NCI-H146 treated with DMSO at 0.1 percent for 48 hours (cell line): ENCODE measurements at regions not wholly inside any gene's neighbourhood (a gene's known extent, or its start where the extent isn't known, plus 50 kb on each side); places are given as distances from the start of the nearest gene placed in this dataset.

ENCODE experiments used
- DNase-seq: peaks from one replicate; lab custom pipeline; 2025; ENCODE audit not compliant: unreplicated experiment; lab: John Stamatoyannopoulos, UW

DNA sequence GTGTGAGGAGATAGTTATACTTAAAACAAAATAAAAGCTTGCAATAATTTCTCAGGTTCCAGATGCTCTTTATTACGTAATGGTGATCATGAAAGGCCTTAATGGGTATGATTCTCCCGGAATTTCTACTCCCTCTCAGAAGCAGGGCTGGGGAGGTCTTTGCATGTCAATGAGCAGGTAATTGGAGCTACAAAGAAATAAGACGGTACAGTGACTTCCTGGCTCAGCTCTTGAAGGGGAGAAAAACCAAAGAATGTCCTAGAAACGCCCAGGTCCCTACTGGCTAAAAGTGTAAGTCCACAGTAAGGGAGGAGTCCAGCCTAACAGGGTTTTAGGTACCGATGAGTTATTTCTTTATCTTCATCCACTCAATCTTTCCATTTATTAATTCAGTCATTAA is 390.9 kb downstream of the TMEM114 start:
- no peak for DNase-seq

DNA sequence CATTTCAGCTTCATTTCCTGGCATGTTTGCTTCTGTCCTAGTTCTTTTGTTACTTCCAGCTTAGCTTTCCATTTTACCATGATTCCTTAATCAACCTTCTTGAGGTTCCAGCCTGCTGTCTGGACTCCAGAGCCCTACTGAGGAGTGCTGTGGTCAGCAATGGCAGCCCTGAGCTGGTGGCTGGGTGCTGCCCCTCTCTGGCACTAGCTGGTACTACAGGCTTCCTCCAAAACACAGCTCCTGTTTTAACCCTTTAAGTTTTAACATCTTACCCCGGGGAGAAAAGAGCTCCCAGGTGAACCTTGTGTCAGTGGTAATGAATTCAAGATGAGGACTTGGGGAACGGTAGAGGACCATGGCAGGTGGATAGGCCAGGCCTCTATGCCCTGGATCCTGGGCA is 395.5 kb downstream of the TMEM114 start:
- no peak for DNase-seq

DNA sequence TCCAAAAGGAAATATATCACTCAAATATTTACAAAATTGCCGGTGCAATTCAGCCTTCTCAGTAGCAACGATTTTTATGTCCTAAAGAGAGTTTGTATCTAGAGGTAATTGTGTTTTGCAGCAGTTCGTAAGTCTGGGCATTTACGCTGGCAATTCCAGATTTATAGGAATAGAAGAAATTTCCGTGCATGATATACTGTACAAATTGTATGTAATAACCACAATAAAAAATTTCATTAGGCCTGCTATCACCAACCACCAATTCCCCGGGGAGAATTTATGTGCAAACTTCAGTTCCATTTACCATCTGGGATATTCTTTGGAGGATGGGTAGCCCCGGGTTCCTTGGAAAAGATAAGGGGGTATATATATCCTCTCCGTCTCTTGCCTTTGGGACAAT is 401.5 kb downstream of the TMEM114 start:
- no peak for DNase-seq

DNA sequence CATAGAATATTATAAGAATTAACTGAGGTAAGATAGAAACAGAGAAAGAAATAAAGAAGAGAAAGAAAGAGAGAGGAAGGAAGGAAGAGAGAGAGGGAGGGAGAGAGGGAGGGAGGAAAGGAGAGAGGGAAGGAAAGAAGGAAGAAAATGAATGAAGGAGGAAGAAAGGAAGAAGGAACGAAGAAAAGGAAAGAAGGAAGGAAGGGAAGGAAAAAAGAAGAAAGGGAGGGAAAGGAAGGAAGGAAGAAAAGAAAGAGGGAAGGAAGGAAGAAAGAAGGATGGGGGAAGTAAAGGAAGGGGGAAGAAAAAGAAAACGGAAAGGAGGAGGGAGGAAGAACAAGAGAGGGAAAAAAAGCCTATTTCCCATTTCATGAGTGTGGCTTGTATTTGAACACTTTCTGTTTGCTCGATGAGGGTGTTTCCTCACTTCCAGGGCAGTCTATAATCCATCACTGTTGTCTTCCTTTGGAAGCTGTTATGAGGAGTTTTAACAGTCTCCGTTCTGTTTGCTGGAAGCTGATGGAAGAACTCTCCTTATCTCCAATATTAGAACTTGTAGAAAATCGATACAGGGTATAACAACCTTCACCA is 402.4 kb downstream of the TMEM114 start:
- no peak for DNase-seq

DNA sequence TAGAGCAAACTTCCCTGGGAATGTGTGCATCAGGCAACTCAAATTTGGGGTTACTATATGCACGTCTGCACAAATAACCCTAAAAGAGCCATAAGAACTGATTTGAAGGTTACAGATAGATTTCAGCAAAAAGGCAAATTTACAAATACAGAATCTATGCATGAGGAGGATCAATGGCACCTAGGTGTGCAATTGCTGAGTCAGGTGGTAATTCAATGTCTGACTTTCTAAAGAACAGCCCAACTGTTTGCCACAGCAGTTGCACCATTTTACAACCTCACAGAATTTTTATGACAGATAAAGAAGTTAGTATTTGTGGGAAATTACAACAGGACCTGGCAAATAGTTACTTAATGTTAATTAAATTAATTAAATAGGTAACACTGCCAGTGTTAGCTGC is 405.5 kb downstream of the TMEM114 start:
- DNase-seq, result no peak

DNA sequence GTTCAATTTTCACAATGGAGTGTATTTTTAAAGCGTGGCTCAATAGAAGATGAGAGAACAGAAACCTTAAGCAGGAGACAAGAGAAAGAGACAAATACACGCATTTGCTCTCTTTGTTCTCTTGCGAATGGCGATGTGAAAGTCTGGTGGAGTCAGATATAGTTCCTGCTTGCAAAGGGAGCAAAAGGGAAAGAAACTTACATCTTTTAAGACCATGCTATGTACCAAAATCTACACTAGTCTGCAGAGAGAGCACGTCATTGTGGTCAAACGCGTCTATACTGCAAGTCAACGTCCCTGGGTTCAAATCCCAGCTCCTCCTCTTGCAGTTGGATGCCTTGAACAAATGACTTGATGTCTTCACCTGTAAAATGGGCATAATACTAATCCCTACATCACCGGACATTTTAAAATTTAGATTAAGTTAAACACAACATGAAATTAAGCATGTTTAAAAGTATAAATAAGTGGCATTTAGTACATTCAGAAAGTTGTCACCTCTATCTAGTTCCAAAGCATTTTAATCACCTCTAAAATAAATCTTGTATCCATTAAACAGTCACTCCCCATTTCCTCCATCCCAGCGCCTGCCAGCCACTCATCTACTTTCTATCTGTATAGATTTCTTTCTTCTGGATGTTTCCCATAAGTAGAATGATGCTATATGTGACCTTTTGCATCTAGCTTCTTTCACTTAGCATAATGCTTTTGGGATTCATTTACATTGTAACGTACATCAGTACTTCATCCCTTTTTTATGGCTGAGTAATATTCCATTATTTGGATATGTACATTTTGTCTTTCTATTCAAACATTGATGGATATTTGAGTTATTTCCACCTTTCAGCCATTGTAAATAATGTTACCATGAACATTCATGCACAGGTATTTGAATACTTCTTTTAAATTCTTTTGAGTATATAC is 406.9 kb downstream of the TMEM114 start:
- no peak for DNase-seq

DNA sequence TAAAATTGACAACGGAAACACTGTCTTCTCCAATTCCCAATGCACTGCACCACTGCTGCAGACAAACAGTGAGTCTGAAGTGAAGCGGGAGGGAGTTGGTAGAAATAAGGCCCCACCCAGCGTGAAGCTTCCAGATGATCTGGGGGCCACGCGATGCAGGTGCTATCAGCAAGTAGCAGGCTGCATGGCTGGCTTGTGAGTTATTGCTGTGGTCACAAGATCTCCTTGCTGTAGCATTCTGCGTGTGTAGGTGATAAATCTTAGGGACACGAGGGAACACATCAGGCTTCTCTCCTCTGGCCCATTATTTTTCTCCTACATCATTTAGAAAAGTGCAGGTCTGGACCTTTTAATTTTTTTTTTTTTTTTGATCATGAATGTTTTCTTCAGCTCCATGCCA is 407.6 kb downstream of the TMEM114 start:
- DNase-seq, result no peak

DNA sequence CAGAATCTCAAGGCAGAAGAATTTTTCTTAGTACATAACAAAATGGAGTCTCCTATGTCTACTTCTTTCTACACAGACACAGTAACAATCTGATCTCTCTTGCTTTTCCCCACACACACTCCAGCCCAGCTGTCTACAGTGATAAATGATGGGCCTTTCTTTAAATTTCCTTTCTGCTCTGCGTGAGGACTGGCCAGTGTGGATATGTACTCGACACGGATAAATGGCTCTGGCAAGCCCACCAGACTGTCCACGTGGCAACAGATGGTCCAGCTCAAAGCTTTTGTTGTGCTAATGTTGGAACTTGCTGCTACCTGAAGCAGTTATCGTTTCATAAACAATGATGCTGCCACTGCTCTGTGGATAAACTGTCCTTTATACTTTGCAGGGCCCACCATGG is 410.7 kb downstream of the TMEM114 start:
- no peak for DNase-seq

DNA sequence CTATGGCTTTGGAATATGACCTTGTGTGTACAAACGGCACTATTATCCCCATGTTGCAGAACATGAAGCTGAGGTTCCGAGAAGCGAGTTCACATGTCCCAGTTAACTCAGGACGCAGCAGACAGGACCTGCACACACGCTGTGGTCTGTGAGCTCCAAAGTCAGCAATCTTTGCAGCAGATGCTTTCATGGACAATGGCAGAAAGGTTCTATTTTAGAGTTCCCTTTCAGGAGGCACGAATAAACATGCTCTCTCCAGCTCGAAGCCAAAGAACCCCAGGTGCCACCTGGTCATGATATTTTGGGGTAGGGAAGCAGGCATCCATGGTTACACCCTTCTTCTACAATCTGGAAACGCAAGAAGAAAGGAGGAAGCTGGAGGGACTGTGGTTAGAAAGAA is 412.0 kb downstream of the TMEM114 start:
- no peak for DNase-seq

DNA sequence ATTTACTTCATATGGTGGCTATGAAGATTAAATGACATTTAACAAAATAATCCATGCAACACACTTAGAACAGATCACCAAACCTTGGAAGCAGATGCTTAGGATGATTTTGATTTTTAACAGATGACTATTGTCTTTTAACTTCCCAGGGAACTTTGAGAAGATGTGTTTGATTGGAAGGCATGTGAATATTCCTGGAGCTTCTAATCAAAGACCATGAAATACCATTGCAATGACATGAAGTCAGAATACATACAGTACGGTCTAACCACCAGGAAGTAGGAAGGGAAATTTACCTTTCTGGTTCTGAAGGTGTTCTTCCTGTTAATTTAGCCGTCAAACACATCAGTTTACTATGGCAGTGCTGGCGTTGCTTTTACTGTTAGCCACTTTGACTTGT is 414.9 kb downstream of the TMEM114 start:
- no peak for DNase-seq

DNA sequence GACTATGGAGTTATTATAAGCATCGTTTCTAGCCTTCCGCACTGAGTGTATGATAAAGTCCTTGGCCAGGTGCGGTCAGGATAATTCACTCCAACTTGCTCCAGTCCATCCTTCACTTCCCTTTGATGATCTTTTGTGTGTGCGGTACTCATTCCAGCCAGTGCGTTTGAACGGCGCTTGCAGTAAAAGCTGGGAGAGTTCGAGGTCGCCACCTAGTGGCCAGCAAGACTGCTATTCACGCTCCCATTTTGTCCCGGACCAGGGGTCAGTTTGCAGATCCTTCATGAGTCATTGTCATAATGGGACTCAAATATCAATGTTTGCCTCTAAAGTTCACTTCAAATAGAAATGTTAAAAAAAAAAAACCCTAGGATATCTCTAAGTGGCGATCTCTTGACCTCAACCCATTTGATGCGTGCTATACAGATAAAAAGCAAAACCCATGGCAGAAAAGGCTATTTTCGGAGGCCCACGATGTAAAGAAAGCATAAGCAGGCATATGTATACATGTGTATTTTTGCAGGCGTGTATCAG is 417.1 kb downstream of the TMEM114 start:
- DNase-seq, result peak; percentile 66

DNA sequence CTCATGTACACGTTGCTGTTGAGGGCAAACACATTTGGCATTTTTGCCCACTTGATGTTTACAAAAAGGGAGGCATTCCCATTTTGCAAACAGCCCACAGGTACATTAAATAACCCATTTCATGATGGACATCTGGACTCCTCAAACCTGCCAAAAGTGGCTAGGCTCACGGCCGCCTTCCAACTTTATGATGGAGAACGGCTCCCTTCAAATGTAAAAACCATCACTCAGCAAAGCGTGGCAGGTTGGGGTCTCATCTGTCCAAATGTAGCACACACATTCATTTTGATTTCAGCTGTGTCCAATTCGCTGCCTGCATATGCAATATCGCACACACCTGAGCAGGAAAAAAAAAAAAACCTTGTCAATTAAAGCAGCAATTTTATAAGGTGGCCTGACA is 417.8 kb downstream of the TMEM114 start:
- DNase-seq, result no peak

DNA sequence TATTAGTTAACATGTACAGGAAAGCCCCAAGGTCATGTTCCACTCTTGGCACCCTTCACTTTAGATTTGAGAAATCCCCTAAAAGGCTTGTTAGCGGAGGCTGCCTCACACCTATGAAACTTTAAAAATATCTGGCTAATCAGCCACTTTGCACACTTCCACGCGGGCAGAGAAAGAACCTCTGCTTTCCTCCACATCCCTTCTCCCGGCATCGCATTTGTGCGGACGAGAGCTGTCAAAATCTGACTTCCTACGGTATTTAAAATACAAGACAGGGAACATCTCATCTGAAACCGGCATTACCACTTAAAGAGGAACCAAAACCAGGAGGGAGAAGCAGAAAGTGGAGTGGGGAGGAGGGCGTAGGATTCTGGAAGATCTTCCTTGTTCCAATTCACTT is 422.3 kb downstream of the TMEM114 start:
- no peak for DNase-seq

DNA sequence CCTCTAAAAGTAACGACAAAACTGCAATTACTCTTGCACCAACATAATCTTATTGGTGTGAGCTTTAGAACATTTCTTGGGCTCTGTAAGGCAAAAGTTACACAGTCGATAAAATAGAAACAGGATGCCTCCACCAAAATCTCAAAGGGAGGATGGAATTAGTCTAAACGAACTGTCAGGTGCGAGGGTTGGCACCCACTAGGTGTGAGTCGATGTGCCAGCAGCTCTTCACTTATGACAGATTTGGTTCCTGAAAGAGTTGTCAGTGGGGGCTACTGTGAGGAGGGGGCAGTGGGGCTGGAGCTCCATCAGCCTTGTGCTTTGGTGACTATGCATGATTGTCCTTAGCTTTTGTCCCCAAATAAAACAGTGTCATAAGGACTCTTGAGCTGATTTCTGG is 422.9 kb downstream of the TMEM114 start:
- no peak for DNase-seq

DNA sequence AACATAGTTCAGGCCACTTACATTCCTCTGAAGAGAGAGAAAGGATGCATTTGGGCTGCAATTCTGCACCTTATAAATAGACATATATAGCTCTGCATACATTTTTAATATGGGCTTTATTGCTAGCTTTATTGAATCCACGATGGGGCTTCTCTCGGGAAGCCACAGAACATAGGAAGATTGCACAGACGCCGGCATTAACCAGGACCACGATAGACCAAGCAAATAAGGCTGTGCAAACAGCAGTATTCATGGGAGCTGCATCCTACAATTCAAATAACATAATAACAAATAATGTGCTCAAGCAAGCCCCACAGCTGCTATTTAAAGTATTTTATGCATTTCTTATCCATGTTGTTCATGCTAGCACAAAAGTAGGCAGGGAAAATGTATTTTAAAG is 432.3 kb downstream of the TMEM114 start:
- DNase-seq, result no peak

DNA sequence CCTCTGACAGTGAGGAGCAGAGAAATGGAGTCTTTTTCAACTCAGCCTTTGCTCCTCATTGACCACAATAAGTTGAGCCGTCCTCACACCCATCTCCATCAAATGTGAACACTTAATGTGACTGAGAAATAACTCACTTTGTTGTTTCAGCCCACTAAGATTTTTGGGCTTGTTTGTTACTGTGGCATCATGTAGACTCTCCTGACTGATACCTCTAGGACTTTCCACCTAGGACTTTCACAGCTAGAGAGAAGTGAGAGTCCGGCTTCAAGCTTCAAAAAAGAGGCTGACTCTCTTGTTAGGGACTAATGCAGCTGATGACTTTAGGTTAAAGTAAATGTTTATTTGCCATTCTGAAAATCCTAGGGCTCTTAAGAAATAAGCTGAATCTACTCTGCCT is 435.0 kb downstream of the TMEM114 start:
- no peak for DNase-seq

DNA sequence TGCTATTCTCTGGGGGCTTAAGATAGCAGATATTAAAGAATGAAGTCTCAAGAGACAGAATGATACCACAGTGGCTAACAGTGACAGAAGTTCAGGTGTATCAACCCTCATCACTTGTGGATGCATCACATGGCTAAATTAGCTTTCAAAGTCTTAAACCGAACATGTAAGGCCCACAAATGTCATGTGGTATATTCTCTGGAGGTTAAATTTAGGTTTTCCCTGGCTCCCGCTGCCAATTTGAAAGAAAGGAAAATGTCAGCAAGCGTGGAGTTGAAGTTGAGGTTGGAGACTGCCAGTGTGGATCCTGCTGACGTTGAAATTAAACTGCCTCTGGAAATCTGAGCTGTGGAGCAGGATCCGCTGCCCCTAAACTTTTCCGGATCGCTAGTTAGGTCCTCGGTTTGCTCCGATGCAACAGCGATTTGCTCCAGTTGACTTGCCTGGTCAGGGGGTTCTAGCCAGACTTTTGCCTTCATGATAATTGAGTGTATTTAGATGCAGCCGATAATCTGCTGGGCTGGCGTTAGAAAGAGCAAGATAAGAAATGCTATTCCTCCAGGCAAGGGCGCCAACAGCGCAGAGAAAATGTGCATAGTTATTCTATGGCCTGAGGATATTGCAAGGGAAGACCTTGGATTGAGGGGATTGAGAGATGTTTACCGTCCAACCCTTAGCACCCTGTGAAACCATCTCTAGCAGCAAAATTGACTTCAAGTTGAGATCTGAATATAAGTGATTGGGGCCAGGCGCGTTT is 443.9 kb downstream of the TMEM114 start:
- no peak for DNase-seq

DNA sequence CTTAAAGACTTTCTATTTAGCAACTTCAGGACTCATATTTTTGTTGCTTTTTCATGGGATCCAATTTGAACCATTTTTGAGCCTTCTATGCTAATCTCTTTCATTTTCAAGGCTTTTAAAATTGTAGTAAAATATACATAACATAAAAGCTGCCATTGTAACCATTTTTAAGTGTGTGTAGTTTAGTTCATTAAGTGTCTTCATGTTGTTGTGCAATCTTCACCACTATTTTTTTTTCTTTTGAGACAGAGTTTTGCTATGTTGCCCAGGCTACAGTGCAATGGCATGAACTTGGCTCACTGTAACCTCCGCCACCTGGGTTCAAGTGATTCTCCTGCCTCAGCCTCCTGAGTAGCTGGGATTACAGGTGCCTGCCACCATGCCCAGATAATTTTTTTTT is 451.6 kb downstream of the TMEM114 start:
- DNase-seq, result no peak

DNA sequence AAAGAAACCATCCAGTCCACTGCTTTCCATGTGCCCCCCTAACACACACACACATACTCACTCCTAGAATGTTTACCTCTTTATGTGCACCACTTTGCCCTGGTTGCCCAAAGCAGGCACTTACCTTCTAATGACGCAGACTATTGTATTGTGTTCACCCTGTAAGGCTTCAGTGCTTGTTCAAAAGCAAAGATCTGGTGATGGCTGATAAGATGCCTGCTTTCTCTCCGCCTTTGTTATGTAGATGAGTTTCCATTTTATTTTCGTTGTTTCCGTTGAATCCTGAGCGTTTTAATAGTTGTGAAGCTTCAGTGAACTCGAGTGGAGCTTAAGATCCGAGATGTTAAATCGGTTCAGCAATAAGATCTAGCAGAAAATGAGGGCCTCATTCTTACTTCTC is 452.7 kb downstream of the TMEM114 start:
- no peak for DNase-seq

DNA sequence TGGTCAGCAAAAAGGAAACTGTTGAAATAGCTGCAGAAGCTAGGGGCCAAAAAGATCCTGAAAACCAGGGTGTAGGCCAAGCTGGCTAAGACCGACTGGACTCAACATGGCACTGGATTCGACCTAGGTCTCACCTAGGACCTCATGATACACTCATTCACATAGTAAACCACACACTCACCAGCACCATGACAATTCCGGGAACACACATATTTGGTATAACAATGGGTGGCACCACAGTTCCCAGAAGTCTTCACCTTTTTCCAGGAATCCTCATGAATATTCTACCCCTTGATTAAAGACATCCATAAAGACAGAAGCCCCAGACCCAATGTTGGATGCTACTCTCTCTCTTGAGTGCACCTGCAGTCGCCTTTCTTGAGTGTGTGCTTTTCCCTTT is 460.1 kb downstream of the TMEM114 start:
- no peak for DNase-seq

DNA sequence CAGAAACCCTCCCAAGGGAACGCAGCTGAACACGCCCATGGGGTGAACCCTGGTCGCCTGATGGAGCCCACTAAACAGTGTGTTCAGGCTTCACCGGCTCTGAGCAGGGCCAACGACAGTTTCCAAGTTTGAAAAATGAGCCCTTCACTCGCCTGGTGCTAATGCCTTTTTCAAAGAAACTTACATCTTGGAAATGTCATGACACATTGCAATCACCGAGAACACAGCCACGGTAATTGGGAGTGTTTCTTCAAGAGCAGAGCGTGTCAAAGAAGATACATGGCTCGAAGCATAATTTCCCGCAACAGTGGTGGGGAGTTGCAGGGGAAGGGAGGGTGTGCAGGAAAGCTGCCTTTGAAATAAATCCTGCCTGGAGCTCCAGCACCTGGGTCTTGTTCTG is 463.2 kb downstream of the TMEM114 start:
- no peak for DNase-seq

DNA sequence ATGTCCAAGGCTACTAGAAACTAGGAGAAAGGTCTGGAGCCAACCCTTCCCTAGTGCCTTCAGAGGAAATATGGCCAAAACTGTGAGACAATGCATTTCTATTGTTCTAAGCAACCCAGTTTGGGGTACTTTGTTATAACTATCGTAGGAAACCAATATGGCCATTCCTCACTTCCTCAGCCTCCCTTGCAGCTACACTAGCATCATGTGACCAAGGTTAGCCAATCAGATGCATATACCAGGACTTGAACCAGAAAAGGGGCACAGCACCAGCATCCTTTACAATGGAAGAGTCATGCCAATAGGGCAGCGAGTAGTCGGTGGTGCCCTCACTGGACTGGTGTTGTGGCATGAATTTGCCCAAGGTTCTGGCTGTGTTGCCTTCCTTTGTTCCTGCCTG is 464.0 kb downstream of the TMEM114 start:
- DNase-seq, result no peak
